ENCODE measurements at regions not wholly inside any gene's neighbourhood (a gene's known extent, or its start where the extent isn't known, plus 50 kb on each side); places are given as distances from the start of the nearest gene placed in this dataset.
"Not testable (repeated sequence)": the region's sequence is repeated elsewhere in the genome, so short reads cannot be mapped to it uniquely, and the experiment has no call there.

DNA sequence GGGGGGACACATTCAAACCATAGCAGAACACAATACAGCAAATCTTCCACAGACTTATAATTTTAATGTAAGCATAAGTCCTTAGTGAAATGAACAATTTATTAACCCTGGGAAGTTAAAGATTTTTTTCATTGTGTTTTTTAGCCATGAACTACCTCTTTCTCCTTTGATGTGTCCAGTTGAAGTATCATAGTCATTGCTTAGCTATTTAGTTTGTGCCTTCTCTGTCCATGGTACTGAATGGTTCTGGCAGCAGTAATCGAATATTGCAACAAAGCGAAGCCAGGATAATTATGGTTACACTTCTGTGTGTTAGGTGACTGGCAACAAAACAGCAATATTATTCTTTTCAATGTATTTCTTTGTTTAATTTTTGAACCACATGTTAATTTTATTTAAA lies 403.0 kb upstream of the ONECUT1 start:
- H3K36me3 Mint-ChIP-seq (ENCODE audit: low read depth, unreplicated experiment), result no peaks in the 10 kb centered on the region
- H3K27ac Mint-ChIP-seq (ENCODE audit: unreplicated experiment), result no peak overlapping the region
- peaks cover 2% of the 10 kb centered on the region for H3K27me3 Mint-ChIP-seq (ENCODE audit: unreplicated experiment)
- no peaks in the 10 kb centered on the region for H3K9me3 Mint-ChIP-seq (ENCODE audit: unreplicated experiment)
- peaks cover 11% of the 10 kb centered on the region for H3K4me1 Mint-ChIP-seq (ENCODE audit: unreplicated experiment)
- peak; percentile 16 for DNase-seq (ENCODE audit: low spot score)
- no peak overlapping the region for H3K4me3 Mint-ChIP-seq (ENCODE audit: unreplicated experiment)
- TF ChIP-seq, protein P1, sequence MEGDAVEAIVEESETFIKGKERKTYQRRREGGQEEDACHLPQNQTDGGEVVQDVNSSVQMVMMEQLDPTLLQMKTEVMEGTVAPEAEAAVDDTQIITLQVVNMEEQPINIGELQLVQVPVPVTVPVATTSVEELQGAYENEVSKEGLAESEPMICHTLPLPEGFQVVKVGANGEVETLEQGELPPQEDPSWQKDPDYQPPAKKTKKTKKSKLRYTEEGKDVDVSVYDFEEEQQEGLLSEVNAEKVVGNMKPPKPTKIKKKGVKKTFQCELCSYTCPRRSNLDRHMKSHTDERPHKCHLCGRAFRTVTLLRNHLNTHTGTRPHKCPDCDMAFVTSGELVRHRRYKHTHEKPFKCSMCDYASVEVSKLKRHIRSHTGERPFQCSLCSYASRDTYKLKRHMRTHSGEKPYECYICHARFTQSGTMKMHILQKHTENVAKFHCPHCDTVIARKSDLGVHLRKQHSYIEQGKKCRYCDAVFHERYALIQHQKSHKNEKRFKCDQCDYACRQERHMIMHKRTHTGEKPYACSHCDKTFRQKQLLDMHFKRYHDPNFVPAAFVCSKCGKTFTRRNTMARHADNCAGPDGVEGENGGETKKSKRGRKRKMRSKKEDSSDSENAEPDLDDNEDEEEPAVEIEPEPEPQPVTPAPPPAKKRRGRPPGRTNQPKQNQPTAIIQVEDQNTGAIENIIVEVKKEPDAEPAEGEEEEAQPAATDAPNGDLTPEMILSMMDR (IDR thresholded peaks at IDR 0.05; ENCODE audit: unreplicated experiment), result no peak

DNA sequence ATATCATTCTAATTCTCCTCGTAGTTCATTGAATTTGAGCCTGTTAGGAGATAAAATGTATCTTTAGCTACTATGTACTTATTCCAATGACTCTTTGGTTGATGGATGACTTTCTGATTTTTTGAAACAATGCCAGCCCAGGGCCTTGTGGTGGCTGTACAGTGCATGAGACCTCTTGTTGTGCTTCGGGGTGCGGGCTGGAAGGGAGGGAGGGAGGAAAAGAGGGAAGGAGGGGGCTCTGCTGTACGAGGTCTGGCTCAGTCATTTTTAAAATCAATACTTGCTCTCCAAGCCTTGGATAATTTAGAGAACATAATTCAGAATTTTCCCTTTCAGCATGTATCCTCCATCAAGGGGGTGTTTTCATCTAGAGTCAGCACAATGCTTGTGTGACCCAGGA lies 399.7 kb upstream of the ONECUT1 start:
- H3K36me3 Mint-ChIP-seq (ENCODE audit: low read depth, unreplicated experiment), result no peaks in the 10 kb centered on the region
- TF ChIP-seq, protein P1 (IDR thresholded peaks at IDR 0.05; ENCODE audit: unreplicated experiment), result no peak
- H3K4me3 Mint-ChIP-seq (ENCODE audit: unreplicated experiment), result no peak overlapping the region
- DNase-seq (ENCODE audit: low spot score), result no peak
- H3K27ac Mint-ChIP-seq (ENCODE audit: unreplicated experiment), result no peak overlapping the region
- H3K4me1 Mint-ChIP-seq (ENCODE audit: unreplicated experiment), result no peaks in the 10 kb centered on the region
- H3K9me3 Mint-ChIP-seq (ENCODE audit: unreplicated experiment), result no peaks in the 10 kb centered on the region
- peaks cover 2% of the 10 kb centered on the region for H3K27me3 Mint-ChIP-seq (ENCODE audit: unreplicated experiment)

DNA sequence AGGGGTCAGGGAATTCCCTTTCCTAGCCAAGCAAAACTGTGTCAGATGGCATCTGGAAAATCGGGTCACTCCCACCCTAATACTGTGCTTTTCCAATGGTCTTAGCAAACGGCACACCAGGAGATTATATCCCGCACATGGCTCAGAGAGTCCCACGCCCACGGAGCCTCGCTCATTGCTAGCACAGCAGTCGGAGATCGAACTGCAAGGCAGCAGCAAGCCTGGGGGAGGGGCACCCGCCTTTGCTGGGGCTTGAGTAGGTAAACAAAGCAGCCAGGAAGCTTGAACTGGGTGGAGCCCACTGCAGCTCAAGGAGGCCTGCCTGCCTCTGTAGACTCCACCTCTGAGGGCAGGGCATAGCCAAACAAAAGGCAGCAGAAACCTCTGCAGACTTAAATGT lies 393.3 kb upstream of the ONECUT1 start:
- not testable (repeated sequence) for H3K27me3 Mint-ChIP-seq (ENCODE audit: unreplicated experiment); DNase-seq (ENCODE audit: low spot score); H3K36me3 Mint-ChIP-seq (ENCODE audit: low read depth, unreplicated experiment); H3K9me3 Mint-ChIP-seq (ENCODE audit: unreplicated experiment); H3K4me1 Mint-ChIP-seq (ENCODE audit: unreplicated experiment); H3K4me3 Mint-ChIP-seq (ENCODE audit: unreplicated experiment); H3K27ac Mint-ChIP-seq (ENCODE audit: unreplicated experiment)

DNA sequence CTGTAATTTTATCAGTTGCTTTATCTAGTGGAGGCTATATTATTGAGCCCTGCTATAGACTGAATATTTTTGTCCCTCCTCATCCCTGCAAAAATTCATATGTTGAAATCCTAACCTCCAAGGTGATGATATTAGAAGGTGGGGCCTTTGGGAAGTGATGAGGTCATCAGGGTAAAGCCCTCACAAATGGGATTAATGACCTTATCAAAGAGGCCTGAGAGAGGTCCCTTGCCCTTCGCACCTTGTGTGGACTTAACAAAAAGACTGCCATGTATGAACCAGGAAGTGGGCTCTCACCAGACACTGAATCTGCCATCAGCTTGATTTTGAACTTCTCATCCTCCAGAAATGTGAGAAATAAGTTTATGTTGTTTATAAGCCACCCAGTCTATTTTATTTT lies 381.4 kb upstream of the ONECUT1 start:
- no peaks in the 10 kb centered on the region for H3K36me3 Mint-ChIP-seq (ENCODE audit: low read depth, unreplicated experiment)
- no peak overlapping the region for H3K4me3 Mint-ChIP-seq (ENCODE audit: unreplicated experiment)
- no peak for DNase-seq (ENCODE audit: low spot score)
- no peak overlapping the region for H3K27ac Mint-ChIP-seq (ENCODE audit: unreplicated experiment)
- no peaks in the 10 kb centered on the region for H3K9me3 Mint-ChIP-seq (ENCODE audit: unreplicated experiment)
- no peaks in the 10 kb centered on the region for H3K27me3 Mint-ChIP-seq (ENCODE audit: unreplicated experiment)
- no peaks in the 10 kb centered on the region for H3K4me1 Mint-ChIP-seq (ENCODE audit: unreplicated experiment)
- TF ChIP-seq, protein P1 (IDR thresholded peaks at IDR 0.05; ENCODE audit: unreplicated experiment), result no peak

DNA sequence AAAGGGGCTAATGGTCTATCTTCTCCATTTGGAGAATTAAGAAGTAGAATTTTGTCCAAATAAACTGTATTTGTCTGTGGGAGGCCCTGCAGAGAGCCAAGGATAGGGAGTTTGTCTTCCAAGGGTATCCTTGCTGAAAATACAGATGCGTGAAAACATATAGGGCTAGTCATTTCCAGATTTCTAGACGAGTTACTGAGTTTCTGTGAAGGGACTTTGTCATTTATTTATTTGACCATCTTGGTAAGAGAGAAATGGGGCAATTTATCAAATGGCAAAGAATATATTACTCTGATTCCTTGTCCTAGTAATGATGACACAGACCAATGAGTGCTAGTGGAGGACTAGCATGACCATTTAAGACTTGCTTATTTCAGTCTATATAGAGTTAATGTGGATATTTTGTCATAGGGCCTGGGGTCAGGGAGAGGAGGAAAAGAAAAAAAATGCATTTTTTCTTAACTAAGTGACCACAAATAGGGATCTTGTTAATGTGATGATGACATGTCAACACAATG lies 376.6 kb upstream of the ONECUT1 start:
- Mint-ChIP-seq H3K9me3 (ENCODE audit: unreplicated experiment) (no peaks in the 10 kb centered on the region), H3K27ac (ENCODE audit: unreplicated experiment) (no peak overlapping the region), H3K4me1 (ENCODE audit: unreplicated experiment) (no peaks in the 10 kb centered on the region), H3K36me3 (ENCODE audit: low read depth, unreplicated experiment) (no peaks in the 10 kb centered on the region), H3K4me3 (ENCODE audit: unreplicated experiment) (no peak overlapping the region), H3K27me3 (ENCODE audit: unreplicated experiment) (peaks cover 1% of the 10 kb centered on the region)
- TF ChIP-seq, protein P1 (IDR thresholded peaks at IDR 0.05; ENCODE audit: unreplicated experiment), result no peak
- no peak for DNase-seq (ENCODE audit: low spot score)

All from endothelial cell (in vitro differentiated cells).